ENCODE measurements at regions not wholly inside any gene's neighbourhood (a gene's known extent, or its start where the extent isn't known, plus 50 kb on each side); places are given as distances from the start of the nearest gene placed in this dataset.

DNA sequence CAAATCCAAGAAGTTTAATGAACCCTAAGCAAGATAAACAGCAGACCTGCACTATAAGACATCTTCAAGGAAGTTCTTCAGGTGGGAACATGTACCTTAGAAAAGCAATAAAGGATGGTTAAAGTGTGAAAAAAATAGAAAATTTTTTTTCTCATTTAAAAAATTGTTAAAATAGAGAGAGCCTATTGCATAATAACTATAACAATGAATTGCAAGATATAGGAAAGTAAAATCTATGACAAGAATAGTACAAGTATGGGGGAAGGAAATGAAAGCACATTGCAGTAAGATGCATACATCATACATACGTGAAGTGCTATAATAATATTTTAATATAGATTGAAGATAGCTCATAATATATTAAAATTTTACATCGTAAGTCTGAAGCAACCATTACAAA is 310.1 kb upstream of the KCNMB2 start:
- Histone ChIP-seq H2AFZ (ENCODE audit: low read length) (no peak overlapping the region), H3K9me2 (replicated peaks; ENCODE audit: insufficient read depth, low read length) (no peaks in the 10 kb centered on the region), H3K9me3 (replicated peaks; ENCODE audit: insufficient read depth, low read length) (no peaks in the 10 kb centered on the region), H3K4me1 (ENCODE audit: low read length) (no peaks in the 10 kb centered on the region), H3K4me2 (ENCODE audit: low read depth, low read length) (no peak overlapping the region), H3K27me3 (replicated peaks; ENCODE audit: insufficient read depth, low read length) (no peaks in the 10 kb centered on the region), H3K27ac (ENCODE audit: low read length) (no peak overlapping the region), H3K4me3 (ENCODE audit: low read length) (no peak overlapping the region), H3K9ac (ENCODE audit: low read length) (no peak overlapping the region), H3F3A (ENCODE audit: insufficient read depth, low read length) (no peaks in the 10 kb centered on the region), H3K79me2 (ENCODE audit: low read length) (no peaks in the 10 kb centered on the region), H3K36me3 (replicated peaks; ENCODE audit: insufficient read depth, low read length) (no peaks in the 10 kb centered on the region), H4K20me1 (ENCODE audit: insufficient read depth, low read length) (no peaks in the 10 kb centered on the region)
- no peak for DNase-seq
- TF ChIP-seq EZH2phosphoT487 (IDR thresholded peaks at IDR 0.05; ENCODE audit: low read length) = no peak
- no peak for TF ChIP-seq CTCF (IDR thresholded peaks at IDR 0.05; ENCODE audit: low read length)
- no peak for TF ChIP-seq EZH2 (optimal IDR thresholded peaks at IDR 0.05; ENCODE audit: low read depth, low read length)

DNA sequence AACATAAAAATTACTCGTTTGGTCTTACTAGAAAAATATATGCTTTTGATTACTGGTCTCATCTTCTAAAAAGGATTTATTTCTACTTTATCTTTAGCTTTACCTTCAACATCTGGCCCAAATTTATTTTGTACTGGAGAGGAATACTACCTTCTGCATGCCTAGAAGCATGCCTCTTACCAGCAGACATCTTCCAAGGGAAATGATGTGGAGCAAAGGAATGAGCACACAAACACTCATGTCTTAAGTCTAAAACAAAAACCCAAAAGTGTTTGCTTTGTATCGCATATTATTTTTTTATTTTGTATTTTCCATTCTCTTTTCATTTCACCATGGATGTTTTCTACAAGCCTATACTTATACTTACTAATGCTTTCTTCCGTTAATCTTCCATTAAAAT is 304.6 kb upstream of the KCNMB2 start:
- Histone ChIP-seq H3K36me3 (replicated peaks; ENCODE audit: insufficient read depth, low read length) (no peaks in the 10 kb centered on the region), H3K9ac (ENCODE audit: low read length) (no peak overlapping the region), H3F3A (ENCODE audit: insufficient read depth, low read length) (no peaks in the 10 kb centered on the region), H3K9me2 (replicated peaks; ENCODE audit: insufficient read depth, low read length) (no peaks in the 10 kb centered on the region), H3K4me3 (ENCODE audit: low read length) (no peak overlapping the region), H3K9me3 (replicated peaks; ENCODE audit: insufficient read depth, low read length) (no peaks in the 10 kb centered on the region), H3K79me2 (ENCODE audit: low read length) (no peaks in the 10 kb centered on the region), H3K27ac (ENCODE audit: low read length) (no peak overlapping the region), H3K27me3 (replicated peaks; ENCODE audit: insufficient read depth, low read length) (no peaks in the 10 kb centered on the region), H3K4me1 (ENCODE audit: low read length) (no peaks in the 10 kb centered on the region), H2AFZ (ENCODE audit: low read length) (no peak overlapping the region), H3K4me2 (ENCODE audit: low read depth, low read length) (no peak overlapping the region), H4K20me1 (ENCODE audit: insufficient read depth, low read length) (no peaks in the 10 kb centered on the region)
- no peak for DNase-seq
- no peak for TF ChIP-seq CTCF (IDR thresholded peaks at IDR 0.05; ENCODE audit: low read length)
- no peak for TF ChIP-seq EZH2phosphoT487 (IDR thresholded peaks at IDR 0.05; ENCODE audit: low read length)
- TF ChIP-seq EZH2 (optimal IDR thresholded peaks at IDR 0.05; ENCODE audit: low read depth, low read length) = no peak

- no peak overlapping the region for H3K27ac ChIP-seq (ENCODE audit: low read length)
- no peaks in the 10 kb centered on the region for H3K9me3 ChIP-seq (replicated peaks; ENCODE audit: insufficient read depth, low read length)
- H3K4me3 ChIP-seq (ENCODE audit: low read length) = no peak overlapping the region
- no peaks in the 10 kb centered on the region for H3F3A ChIP-seq (ENCODE audit: insufficient read depth, low read length)
- no peaks in the 10 kb centered on the region for H4K20me1 ChIP-seq (ENCODE audit: insufficient read depth, low read length)
- no peak for TF ChIP-seq EZH2 (optimal IDR thresholded peaks at IDR 0.05; ENCODE audit: low read depth, low read length)
- no peak for TF ChIP-seq CTCF (IDR thresholded peaks at IDR 0.05; ENCODE audit: low read length)
- no peak for TF ChIP-seq EZH2phosphoT487 (IDR thresholded peaks at IDR 0.05; ENCODE audit: low read length)
- no peak overlapping the region for H3K9ac ChIP-seq (ENCODE audit: low read length)
- no peak for DNase-seq
- no peak overlapping the region for H2AFZ ChIP-seq (ENCODE audit: low read length)
- H3K9me2 ChIP-seq (replicated peaks; ENCODE audit: insufficient read depth, low read length) = no peaks in the 10 kb centered on the region
- H3K4me1 ChIP-seq (ENCODE audit: low read length) = no peaks in the 10 kb centered on the region
- H3K4me2 ChIP-seq (ENCODE audit: low read depth, low read length) = no peak overlapping the region
- H3K36me3 ChIP-seq (replicated peaks; ENCODE audit: insufficient read depth, low read length) = no peaks in the 10 kb centered on the region
- no peaks in the 10 kb centered on the region for H3K79me2 ChIP-seq (ENCODE audit: low read length)
- H3K27me3 ChIP-seq (replicated peaks; ENCODE audit: insufficient read depth, low read length) = no peaks in the 10 kb centered on the region
These were observed 302.7 kb upstream of the KCNMB2 start for GRCh38 chr3:178233371-178234071.

All from MM.1S (cell line).